OCI-LY7 (cell line): ENCODE measurements at regions not wholly inside any gene's neighbourhood (a gene's known extent, or its start where the extent isn't known, plus 50 kb on each side); places are given as distances from the start of the nearest gene placed in this dataset.

ENCODE experiments used
- BruUV-seq: library from RNA; stranded (reverse); fragments of 400-500 nt; replicated peaks from 2 replicates; lab custom pipeline; 2021; lab: Mats Ljungman, UMichigan
- CTCF ChIA-PET: fragments of 300-600 bp; sonication (Branson Sonifier 250); formaldehyde crosslinking; loops from one replicate; lab custom pipeline; 2022; ENCODE audit warnings: antibody characterized with exemption; ENCODE audit not compliant: unreplicated experiment; lab: Charles Lee
- POLR2A ChIA-PET: fragments of 300-600 bp; sonication (Branson Sonifier 250); formaldehyde crosslinking; loops from one replicate; lab custom pipeline; 2022; ENCODE audit warnings: antibody characterized with exemption; lab: Charles Lee
- DNase-seq: peaks from one replicate; pipeline ENCODE4 v3.0.0-alpha.2; 2015; ENCODE audit warnings: low spot score
- H2AFZ ChIP-seq: fragments of 200-600 bp; sonication (generic), shearing (Covaris generic); 2 replicates; pipeline ENCODE4 v1.6.1; 2014; ENCODE audit warnings: mild to moderate bottlenecking, antibody characterized with exemption, low read length, moderate library complexity
- H3K27ac ChIP-seq: fragments of 200-600 bp; sonication (generic); 2 replicates; pipeline ENCODE4 v1.5.1; 2014; ENCODE audit warnings: mixed run types, low read depth, mild to moderate bottlenecking, moderate library complexity, low read length, inconsistent platforms; ENCODE audit not compliant: poor library complexity, severe bottlenecking
- H3K36me3 ChIP-seq: fragments of 200-600 bp; sonication (generic); 2 replicates; pipeline ENCODE4 v1.6.1; 2014; ENCODE audit warnings: mild to moderate bottlenecking, antibody characterized with exemption, low read length, moderate library complexity, mixed read lengths; ENCODE audit not compliant: insufficient read depth
- H3K4me1 ChIP-seq: fragments of 200-600 bp; sonication (generic); 2 replicates; pipeline ENCODE4 v1.5.1; 2014; ENCODE audit warnings: mild to moderate bottlenecking, low read length; ENCODE audit not compliant: insufficient read depth, poor library complexity, severe bottlenecking
- H3K4me2 ChIP-seq: fragments of 200-600 bp; sonication (generic); 2 replicates; pipeline ENCODE4 v1.6.1; 2014; ENCODE audit warnings: mild to moderate bottlenecking, low read length
- H3K4me3 ChIP-seq: fragments of 200-600 bp; sonication (generic); 2 replicates; pipeline ENCODE4 v1.5.1; 2014; ENCODE audit warnings: mild to moderate bottlenecking, low read depth, low read length; ENCODE audit not compliant: poor library complexity, severe bottlenecking
- H3K79me2 ChIP-seq: fragments of 200-600 bp; sonication (generic); 2 replicates; pipeline ENCODE4 v1.6.1; 2016; ENCODE audit warnings: low read depth, mild to moderate bottlenecking, low read length, moderate library complexity, mixed read lengths; ENCODE audit not compliant: insufficient read depth
- H3K9me2 ChIP-seq: fragments of 200-600 bp; sonication (generic); 2 replicates; pipeline ENCODE4 v1.6.1; 2016; ENCODE audit warnings: mild to moderate bottlenecking, low read length, mixed read lengths; ENCODE audit not compliant: insufficient read depth
- H3K9me3 ChIP-seq: fragments of 200-600 bp; sonication (generic); 2 replicates; pipeline ENCODE4 v1.6.1; 2014; ENCODE audit warnings: mild to moderate bottlenecking, mixed run types, low read length, mixed read lengths
- H4K20me1 ChIP-seq: fragments of 200-600 bp; sonication (generic); 2 replicates; pipeline ENCODE4 v1.6.1; 2014; ENCODE audit warnings: mild to moderate bottlenecking, antibody characterized with exemption, low read length, moderate library complexity, mixed read lengths; ENCODE audit not compliant: insufficient read depth
- EZH2phosphoT487 ChIP-seq: fragments of 200-600 bp; sonication (generic); IDR thresholded peaks from 2 replicates; pipeline ENCODE4 v1.6.1; 2018; ENCODE audit warnings: low read depth, borderline replicate concordance, mild to moderate bottlenecking, mixed run types, antibody characterized with exemption, low read length, moderate library complexity, mixed read lengths
- intact Hi-C: fragments of 100-400 bp; cut with micrococcal nuclease; formaldehyde crosslinking; loops from one replicate; pipeline ENCODE4 v1.10.0; 2022; ENCODE audit not compliant: unreplicated experiment
- TF ChIP-seq, protein P1 (sequence below): fragments of 200-600 bp; sonication (generic); conservative IDR thresholded peaks from 2 replicates; pipeline ENCODE4 v1.5.1; 2014; ENCODE audit warnings: mild to moderate bottlenecking, antibody characterized with exemption, low read length, moderate library complexity, mixed read lengths

GRCh38 chr4:138596896-138597295 lies 354.7 kb upstream of the SLC7A11 start:
- DNase-seq: no peak
- Histone ChIP-seq H3K4me1 (no peaks in the 10 kb centered on the region), H3K79me2 (no peaks in the 10 kb centered on the region), H3K36me3 (no peaks in the 10 kb centered on the region), H3K9me3 (no peaks in the 10 kb centered on the region), H3K4me2 (no peak overlapping the region), H3K4me3 (no peak overlapping the region), H3K9me2 (no peaks in the 10 kb centered on the region), H4K20me1 (no peaks in the 10 kb centered on the region), H2AFZ (no peak overlapping the region), H3K27ac (no peak overlapping the region)
- TF ChIP-seq EZH2phosphoT487: no peak
- BruUV-seq: no TSS peak
- CTCF ChIA-PET: no interaction called here
- intact Hi-C loops: no loop called here
- POLR2A ChIA-PET: interaction anchor here (0.6 kb wide), 2 partner anchors 16 to 55 kb away, joined by 3 to 4 read pairs; no protein-coding TSS in a partner anchor

GRCh38 chr4:138595731-138596460 lies 353.7 kb upstream of the SLC7A11 start:
- TF ChIP-seq, protein P1, sequence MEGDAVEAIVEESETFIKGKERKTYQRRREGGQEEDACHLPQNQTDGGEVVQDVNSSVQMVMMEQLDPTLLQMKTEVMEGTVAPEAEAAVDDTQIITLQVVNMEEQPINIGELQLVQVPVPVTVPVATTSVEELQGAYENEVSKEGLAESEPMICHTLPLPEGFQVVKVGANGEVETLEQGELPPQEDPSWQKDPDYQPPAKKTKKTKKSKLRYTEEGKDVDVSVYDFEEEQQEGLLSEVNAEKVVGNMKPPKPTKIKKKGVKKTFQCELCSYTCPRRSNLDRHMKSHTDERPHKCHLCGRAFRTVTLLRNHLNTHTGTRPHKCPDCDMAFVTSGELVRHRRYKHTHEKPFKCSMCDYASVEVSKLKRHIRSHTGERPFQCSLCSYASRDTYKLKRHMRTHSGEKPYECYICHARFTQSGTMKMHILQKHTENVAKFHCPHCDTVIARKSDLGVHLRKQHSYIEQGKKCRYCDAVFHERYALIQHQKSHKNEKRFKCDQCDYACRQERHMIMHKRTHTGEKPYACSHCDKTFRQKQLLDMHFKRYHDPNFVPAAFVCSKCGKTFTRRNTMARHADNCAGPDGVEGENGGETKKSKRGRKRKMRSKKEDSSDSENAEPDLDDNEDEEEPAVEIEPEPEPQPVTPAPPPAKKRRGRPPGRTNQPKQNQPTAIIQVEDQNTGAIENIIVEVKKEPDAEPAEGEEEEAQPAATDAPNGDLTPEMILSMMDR: no peak
- TF ChIP-seq EZH2phosphoT487: no peak
- no peaks in the 10 kb centered on the region for H3K9me3 ChIP-seq
- H3K4me1 ChIP-seq: no peaks in the 10 kb centered on the region
- ChIA-PET CTCF (no interaction called here), POLR2A (no interaction called here)
- no TSS peak for BruUV-seq
- intact Hi-C loops: no loop called here
- H3K4me2 ChIP-seq: no peak overlapping the region
- H3K27ac ChIP-seq: no peak overlapping the region
- no peak overlapping the region for H3K4me3 ChIP-seq
- H2AFZ ChIP-seq: no peak overlapping the region
- DNase-seq: no peak
- no peaks in the 10 kb centered on the region for H3K9me2 ChIP-seq
- no peaks in the 10 kb centered on the region for H3K36me3 ChIP-seq
- H4K20me1 ChIP-seq: no peaks in the 10 kb centered on the region
- no peaks in the 10 kb centered on the region for H3K79me2 ChIP-seq

- CTCF ChIA-PET: no interaction called here
- Histone ChIP-seq H3K9me3 (no peaks in the 10 kb centered on the region), H4K20me1 (no peaks in the 10 kb centered on the region), H2AFZ (no peak overlapping the region), H3K36me3 (no peaks in the 10 kb centered on the region), H3K9me2 (no peaks in the 10 kb centered on the region), H3K4me2 (no peak overlapping the region), H3K79me2 (no peaks in the 10 kb centered on the region), H3K4me3 (no peak overlapping the region), H3K27ac (no peak overlapping the region), H3K4me1 (no peaks in the 10 kb centered on the region)
- DNase-seq: no peak
- intact Hi-C loops: no loop called here
- no TSS peak for BruUV-seq
- POLR2A ChIA-PET: no interaction called here
- TF ChIP-seq, protein P1: no peak
- no peak for TF ChIP-seq EZH2phosphoT487
These were observed 353.0 kb upstream of the SLC7A11 start for GRCh38 chr4:138595171-138595570.
